ENCODE measurements at regions not wholly inside any gene's neighbourhood (a gene's known extent, or its start where the extent isn't known, plus 50 kb on each side); places are given as distances from the start of the nearest gene placed in this dataset.

DNA sequence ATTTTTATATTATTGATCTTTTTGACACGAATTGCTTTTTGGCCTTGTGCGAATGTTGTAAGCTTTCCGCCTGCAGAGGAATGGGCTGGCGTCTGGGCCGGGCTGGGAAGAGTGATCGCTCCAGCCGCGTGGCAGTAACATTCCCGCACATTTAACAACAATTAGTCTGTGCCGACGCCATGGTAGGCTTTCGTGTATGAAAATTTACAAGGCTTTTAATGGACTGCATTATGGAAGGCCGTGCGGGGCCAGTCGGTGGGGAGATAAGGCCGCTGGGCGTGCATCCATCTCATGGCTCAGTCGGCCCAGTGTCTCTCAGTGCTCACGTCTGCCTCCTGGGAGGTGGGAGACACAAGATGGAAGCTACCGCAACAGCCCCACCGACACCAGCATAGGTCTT, 142.2 kb downstream of the PHETA1 start:
- no peak for TF ChIP-seq EZH2 (IDR thresholded peaks at IDR 0.05; ENCODE audit: borderline replicate concordance)
- no peak for TF ChIP-seq CTCF (IDR thresholded peaks at IDR 0.05; ENCODE audit: poor library complexity)

All from hepatocyte (in vitro differentiated cells).